HG03342 (cell line): ENCODE measurements at regions not wholly inside any gene's neighbourhood (a gene's known extent, or its start where the extent isn't known, plus 50 kb on each side); places are given as distances from the start of the nearest gene placed in this dataset.
A peak's percentile ranks its signal among the peaks of the same experiment; 100 is the strongest.

Experiments
- ATAC-seq: cut with Tn5 transposase; IDR thresholded peaks from one replicate; pipeline ENCODE4 v1.9.1; 2021; ENCODE audit warnings: mild to moderate bottlenecking, moderate library complexity; ENCODE audit not compliant: unreplicated experiment

- ATAC-seq, result no peak
Observed at GRCh38 chr3:175913286-175913685, 1054.2 kb downstream of the NAALADL2 start.

- ATAC-seq, result no peak
Observed at GRCh38 chr3:175911937-175912336, 1052.8 kb downstream of the NAALADL2 start.

DNA sequence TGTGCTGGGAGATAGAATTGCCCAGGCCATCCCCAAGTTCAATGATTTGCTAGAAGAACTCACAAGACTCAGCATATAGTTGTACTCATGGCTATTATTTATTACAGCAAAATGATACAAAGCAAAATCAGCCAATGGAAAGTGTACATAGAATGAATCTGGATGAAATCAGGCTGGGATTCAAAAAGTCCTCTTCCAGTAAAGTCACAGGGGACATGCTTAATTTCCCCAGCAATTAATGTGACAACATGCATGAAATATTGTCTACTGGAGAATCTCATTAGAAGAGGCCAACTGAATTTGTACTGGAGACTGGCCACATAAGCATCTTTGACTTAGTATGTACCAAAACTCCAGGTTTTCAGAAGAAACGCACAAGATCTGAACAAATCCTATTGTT is 1043.1 kb downstream of the NAALADL2 start:
- ATAC-seq, result no peak

DNA sequence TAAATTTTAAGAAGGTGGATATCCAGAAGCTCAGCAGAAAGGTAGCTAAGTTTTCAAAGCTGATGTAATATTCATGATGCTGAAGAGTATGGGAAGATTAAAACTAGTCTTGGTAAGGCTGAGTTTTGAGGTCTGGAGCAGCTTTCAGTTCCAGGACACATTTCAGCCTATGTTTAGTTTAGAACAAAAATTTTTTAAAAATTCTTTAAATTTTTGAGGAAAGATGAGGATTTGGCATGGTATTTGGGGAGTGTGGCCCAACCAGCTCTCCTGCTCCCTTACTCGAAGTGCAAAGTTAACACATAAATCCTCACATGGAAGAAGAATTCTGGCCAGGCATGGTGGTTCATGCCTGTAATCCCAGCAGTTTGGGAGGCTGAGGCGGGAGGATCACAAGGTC is 1039.1 kb downstream of the NAALADL2 start:
- ATAC-seq, result no peak

DNA sequence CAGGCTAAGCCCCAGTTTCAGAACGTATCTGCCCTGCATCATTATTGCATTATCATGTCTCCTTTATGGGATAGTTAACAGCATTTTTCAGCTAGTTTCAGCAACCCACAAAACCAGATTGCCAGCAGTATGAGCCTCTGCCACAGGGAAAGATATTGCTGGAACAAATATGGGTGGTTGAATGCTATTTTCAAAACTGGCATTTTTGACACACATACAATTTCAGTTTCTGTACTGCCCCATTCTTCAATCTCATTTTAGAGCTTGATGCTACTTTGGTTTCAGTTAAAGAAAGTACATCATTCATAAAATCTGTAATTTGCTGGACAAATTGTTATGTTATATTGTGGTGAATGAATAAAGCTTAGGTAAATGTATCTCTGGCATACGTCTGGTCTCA is 1037.5 kb downstream of the NAALADL2 start:
- ATAC-seq, result no peak

DNA sequence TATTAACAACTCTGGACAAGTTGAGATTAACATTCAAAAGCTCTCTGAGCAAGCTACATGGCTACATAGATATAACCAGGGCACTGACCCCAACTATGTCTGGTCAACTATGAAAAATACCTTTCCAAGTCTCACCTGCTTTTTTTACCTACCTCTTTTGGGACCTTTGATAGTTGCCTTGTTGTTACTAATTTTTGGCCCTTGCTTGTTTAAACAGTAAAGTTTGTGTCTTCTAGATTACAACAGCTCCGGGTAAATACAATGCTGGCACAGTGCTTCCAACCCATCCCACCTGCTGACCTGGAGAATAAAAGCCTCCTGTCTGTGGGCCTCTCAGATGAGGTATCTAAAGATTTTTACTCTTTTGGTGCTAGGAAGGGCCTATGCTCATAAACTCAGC is 1036.6 kb downstream of the NAALADL2 start:
- no peak for ATAC-seq

DNA sequence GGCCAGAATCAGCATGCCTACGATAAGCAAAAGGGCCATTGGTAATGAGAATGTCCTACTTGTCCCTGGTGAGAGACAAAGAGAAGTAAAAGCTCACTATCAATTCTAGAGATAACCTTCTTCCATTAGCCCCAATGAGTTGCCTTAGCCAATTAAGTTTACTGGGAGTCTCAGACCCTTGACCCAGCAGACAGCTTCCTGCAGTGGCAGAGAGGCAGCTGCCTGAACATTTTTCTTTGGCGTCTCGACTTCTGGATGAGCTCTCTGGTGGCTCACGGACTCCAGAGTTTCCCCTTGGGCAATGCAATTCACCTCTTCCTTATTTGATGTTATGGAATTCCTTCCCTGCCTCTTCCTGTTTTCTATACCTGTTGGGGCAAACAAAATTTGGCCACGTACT is 1034.4 kb downstream of the NAALADL2 start:
- no peak for ATAC-seq

DNA sequence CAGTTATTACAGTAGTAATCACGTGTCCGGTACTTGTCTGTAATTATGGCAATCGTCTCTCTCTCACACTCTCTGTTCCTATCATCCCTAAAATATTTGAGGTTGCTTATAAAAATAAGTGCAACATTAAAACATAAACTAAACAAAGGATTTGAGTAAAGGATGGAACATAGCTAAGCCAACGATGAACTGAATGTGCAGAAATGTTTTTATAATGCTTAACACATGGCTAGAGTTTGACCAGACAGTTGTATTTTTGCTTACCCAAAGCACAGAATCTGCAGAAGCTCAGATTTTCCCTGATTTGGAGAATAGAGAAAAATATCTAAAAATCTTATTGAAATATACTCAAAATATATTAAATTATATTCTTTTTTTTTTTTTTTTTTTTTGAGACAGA is 1030.9 kb downstream of the NAALADL2 start:
- no peak for ATAC-seq

- no peak for ATAC-seq
Observed at GRCh38 chr3:175885231-175885766, 1026.2 kb downstream of the NAALADL2 start.

- no peak for ATAC-seq
Observed at GRCh38 chr3:175879417-175879816, 1020.3 kb downstream of the NAALADL2 start.

GRCh38 chr3:175869404-175869803 is 1010.3 kb downstream of the NAALADL2 start:
- ATAC-seq, result peak; percentile 66

DNA sequence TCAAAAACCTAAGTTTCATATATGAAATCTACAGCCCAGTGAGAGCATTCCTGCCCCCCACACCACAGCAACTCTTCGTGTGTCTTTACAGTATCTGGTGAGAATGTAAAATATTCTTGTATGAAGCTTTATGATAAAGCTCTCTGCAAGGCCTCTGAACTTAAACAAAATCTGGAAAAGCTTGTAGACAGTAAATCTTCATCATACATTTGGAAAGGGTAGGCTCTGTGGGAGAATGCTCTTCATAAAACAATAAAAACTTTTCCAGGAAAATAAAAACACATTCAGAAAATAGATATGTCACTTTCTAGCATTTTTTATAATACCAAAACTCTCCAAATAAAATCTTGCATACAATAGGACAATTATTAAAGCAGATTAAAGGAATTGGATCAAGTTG is 1009.5 kb downstream of the NAALADL2 start:
- ATAC-seq, result no peak

DNA sequence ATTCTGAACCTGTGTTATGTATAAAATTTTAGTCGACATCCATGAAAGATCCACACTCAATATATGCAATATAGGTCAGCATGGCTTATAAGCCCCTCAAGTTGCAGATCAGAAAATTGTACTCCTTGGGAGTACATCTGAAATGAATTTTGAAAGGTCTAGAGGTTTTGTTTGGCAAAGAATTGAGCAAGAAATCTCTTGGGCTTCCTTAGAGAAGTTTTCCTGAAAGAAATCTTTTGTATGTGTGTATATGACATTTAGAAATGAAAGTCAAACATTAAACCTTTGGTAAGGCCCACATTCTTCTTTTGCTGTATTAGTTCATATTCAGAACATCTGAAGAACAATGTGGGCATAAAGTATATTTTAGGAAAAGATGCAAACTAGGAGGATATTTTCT is 1006.6 kb downstream of the NAALADL2 start:
- no peak for ATAC-seq

DNA sequence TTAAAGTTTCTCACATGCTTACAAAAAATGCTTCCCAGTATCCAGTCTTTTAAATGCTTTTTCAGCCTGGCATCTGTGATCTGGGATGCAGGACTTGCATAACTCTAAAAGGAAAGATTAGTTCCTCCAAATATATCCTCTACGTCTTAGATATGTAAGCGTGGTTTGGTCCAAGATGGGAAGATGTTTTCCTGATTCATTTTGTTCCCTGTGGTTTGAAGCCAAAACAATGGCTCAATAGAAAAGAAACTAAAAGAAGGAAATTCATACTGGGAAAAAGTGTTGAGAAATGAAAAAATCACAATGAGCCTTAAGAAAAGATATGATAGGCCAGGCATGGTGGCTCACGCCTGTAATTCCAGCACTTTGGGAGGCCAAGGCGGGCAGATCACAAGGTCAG is 1002.8 kb downstream of the NAALADL2 start:
- no peak for ATAC-seq
